ENCODE measurements at regions not wholly inside any gene's neighbourhood (a gene's known extent, or its start where the extent isn't known, plus 50 kb on each side); places are given as distances from the start of the nearest gene placed in this dataset.

DNA sequence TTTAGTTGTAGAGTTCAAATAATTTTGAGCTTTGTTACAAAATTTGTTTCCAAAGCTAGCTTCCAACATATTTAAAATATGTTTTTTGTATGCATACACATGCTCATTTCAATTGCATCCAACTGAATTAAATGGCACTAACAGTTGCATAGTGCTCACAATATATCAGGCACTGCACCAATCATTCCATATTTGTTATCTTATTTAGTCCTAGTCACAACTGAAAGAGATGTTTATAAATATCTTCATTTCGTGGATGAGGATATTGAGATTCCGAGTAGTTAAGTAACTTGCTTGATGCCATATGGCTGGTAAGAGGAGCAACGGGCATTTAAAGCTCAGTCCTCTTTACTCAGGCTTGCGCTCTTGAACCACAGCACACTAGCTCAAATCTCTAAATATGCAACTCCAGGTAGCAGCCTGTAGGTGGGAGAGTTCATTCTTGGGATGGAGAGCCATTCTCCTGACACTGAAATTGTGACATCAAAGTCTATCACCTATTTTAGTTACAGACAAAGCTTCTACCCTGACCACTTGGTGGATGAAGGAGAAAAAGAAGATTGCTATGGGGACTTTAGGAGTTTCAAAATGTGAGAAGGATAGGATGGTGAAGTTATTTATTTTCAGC is 118.0 kb upstream of the CA10 start:
- DNase-seq (ENCODE audit: low read depth in 2 of 3, low spot score in 1 of 3): no peak

DNA sequence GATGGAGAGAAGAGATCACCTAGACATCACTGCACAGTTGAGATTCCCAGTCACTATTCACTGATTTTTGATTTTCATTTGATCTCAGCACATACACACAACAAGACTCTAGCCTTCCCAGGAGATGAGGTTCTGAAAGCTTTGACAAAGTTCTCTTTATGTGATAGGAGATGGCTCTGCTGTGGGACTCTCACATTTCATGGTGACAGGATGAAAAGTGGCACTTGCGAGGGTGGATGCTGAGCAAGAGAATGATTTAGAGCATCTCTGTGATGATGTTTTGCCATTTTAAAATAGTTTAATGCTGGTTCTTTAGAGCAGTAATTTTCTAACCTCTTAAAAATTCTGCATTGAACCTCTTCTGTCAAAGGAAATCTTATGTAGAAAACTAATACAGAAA is 113.3 kb upstream of the CA10 start:
- no peak for DNase-seq (ENCODE audit: low read depth in 2 of 3, low spot score in 1 of 3)

DNA sequence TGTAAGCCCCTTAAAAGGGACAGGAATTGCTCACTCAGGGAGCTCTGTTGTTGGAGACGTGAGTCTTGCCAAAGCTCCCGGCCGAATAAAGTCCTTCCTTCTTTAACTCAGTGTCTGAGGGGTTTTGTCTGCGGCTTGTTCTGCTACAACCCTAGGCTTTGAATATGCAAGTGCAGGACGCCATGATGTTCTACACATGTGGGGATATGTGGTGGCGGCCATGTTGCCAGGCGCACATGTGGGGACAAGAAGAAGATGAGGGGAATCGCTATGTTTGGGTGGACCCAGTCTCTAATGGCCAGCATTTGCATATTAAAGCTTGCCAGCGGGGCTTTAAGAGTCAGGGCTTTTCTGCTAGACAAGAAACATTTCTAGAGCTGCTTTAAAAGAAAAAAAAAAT is 96.8 kb upstream of the CA10 start:
- DNase-seq (ENCODE audit: low read depth in 2 of 3, low spot score in 1 of 3): no peak

DNA sequence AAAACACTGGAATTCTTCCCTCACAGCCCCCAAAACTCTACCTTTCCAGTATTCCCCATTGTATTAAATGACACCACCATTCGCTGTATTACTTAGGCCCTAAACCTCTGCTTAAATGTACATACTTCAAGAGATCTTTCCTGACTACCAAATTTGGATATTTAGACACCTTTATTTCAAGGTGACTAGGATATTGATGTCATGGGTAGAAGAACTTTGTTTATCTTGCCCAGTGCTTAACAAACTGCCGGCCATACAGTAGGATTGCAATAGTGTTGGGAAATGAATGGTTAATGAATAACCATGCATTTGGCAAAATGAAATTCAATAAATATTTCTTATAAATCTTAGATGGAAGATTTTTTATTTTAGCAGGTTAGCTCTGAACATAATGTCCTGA is 86.2 kb upstream of the CA10 start:
- no peak for DNase-seq (ENCODE audit: low read depth in 2 of 3, low spot score in 1 of 3)

DNA sequence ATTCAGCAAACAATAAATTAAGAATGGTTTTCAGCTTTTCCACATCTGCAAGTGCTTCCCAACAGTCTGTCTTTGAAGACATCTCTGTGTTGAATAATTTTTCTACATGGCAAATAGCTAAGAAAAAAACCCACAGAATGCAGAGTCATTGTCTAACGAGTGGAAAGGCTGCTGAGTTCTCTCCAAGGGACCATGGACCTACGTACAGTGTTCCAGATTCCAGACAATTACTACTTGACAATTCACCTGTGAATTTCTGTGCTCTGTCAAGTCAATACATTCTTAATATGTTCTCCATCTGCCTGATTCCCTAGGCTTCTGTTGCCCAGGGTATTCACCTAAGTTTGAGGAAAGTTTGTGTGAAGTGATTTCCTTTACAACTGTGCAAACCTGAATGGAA is 83.8 kb upstream of the CA10 start:
- no peak for DNase-seq (ENCODE audit: low read depth in 2 of 3, low spot score in 1 of 3)

DNA sequence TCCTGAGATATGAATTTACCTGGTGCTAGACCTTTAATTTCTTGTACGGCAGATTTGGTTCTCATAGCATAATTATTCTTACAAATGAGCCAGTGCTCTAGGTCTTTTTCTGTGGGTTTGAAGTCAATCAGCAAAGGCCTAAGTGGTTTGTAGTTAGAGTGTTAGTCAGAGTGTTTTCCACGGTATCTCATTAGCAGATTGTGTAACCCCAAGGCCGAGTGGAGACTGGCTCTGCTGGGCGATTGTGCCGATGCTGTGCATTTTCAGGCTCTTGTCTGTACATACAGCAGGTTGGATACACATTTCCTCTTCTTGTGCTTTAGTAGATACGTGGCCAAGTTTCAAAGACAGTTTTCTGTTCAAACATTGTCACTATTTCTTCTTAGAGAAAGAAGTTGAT is 78.6 kb upstream of the CA10 start:
- no peak for DNase-seq (ENCODE audit: low read depth in 2 of 3, low spot score in 1 of 3)

DNA sequence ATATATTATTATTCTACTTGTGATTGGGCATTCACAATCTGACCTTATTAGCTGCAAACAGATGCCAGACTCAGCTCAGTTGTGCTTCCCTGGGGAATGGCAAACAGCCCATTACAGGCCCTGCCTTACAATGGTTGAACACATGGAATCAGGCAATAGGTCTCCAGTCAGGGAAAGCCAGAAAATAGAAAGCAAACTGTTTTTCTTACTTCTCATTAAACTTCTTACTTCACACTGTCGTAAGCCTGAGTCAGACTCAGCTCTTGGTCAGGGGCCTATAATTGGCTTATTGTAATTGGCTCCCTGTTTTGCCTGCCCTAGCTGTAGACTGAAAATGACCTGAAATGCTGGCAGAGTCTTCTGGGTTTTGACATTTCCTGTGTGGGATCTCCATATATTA is 77.0 kb upstream of the CA10 start:
- DNase-seq (ENCODE audit: low read depth in 2 of 3, low spot score in 1 of 3): no peak

DNA sequence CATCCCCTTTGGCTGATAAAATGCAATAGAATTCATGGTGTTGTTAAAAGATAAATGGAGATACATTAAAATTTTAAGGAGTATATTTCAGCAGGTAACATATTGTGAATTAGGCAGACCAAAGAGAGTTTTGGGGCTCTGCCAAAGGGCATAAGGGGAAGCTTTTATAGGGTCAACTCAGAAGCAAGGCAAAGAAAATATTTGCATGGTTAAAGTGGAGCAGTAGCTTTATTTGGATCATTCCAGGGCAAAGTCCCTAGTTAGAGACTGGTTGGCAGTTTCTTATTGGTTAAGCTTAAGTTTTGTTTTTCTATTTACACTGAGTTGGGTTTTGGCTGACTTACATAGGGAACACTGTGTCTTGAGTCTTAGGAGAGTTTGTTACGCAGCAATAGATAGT is 75.1 kb upstream of the CA10 start:
- no peak for DNase-seq (ENCODE audit: low read depth in 2 of 3, low spot score in 1 of 3)

DNA sequence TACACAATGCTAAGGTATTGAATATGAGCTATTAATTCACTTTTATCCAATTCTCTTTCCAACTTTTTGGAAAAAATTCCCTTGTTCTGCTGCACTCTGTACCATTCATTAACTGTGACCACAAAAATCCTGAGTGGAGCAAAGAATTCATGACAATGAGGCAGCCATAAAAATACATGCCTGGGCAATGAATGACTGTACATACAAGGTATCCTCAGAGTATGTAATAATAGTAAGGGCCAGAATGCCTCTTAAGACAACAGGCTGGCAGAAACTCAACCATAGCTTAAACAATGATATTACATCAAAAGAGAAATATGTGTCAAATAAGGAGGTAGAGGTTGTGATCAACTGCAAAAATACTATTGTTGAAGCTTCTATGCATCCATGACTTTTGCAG is 74.7 kb upstream of the CA10 start:
- no peak for DNase-seq (ENCODE audit: low read depth in 2 of 3, low spot score in 1 of 3)

DNA sequence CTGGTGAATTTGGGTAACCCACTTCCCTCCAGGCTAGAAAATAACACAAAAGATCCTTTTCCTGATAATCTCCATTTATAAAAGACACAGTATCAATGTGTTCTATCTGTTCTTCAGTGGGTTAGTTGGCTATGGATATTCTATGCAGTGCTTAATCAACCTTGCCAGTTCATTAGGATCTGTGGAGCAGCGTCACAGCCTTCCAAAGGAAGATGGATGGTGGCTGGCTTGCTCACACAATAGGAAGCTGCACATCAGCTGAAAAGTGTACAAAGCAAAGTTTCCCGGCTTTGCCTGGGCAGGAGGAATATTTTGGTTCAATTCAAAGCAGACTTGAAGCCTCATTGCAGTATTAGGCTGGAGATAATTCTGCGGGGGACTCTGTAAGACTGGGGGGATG is 70.3 kb upstream of the CA10 start:
- no peak for DNase-seq (ENCODE audit: low read depth in 2 of 3, low spot score in 1 of 3)

DNA sequence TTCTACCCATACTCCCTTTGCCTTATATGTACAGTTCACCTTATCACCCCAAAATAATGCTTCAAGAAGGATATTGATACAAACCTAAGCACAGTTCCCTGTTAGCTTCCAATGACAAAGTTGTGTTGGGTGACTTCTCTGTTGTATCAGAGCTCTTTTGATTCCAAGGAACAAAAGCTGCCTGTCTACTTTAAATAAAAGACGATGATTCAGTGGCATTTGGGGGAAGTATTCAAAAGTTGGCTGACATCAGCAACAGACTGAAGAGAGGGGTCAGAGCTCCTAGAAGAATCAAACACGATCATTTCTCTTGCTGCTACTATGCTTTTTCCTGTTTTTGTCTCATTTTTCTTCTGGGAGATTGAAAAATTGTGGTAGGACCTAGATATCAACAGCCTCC is 69.4 kb upstream of the CA10 start:
- DNase-seq (ENCODE audit: low read depth in 2 of 3, low spot score in 1 of 3): no peak

DNA sequence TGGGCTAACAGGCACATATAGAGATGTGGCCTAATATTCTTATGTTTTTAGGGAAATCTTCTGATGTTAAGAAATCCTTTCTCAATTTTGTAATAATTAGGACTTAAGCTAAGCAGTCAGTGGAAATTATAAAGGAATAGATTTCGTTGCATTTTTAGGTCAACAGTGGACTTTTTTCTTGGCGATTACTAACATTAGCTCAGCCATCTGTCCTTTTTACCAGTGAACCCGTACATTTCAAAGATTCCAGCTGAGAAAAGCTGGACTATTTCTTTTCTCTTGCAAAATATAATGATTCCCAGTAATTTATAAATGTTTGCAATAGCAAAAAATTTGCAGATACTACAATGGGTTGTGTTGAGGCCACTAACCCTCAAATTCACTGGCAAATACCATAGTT is 54.9 kb upstream of the CA10 start:
- DNase-seq (ENCODE audit: low read depth in 2 of 3, low spot score in 1 of 3): no peak

DNA sequence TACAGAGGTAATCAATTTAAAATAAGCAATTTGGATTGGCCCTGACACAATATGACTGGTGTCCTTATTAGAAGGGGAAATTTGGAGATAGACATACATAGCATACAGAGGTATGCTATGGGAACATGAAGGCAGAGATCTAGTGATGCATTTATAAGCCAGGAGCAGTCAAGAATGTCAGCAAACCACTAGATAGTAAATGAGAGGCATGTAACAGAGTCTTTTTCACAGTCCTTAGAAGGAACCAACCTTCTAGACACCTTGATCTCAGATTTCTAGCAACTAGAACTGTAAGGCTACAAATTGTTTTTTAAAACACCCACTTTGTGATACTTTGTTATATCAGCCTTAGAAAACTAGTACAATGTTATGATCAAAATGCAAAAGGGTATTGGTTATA is 54.3 kb upstream of the CA10 start:
- DNase-seq (ENCODE audit: low read depth in 2 of 3, low spot score in 1 of 3): no peak

DNA sequence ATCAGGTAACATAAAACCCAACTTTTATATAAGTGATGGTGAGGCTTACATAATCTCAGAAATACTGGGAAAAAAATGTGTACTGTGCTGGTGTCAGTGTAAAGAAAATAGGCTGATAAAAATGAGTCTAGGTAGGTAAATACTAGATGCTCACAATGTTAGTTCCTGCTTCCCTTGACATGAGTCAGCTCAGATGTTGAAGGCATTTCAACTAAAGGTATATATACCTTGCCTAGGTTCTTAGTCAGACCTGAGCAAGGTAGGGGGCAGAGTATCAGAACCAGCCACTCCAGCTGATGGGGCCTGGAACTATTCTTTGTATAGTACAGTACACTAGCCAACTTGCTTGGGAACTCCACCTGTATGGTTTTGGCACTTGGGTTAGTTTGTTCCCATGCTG is 51.0 kb upstream of the CA10 start:
- no peak for DNase-seq (ENCODE audit: low read depth in 2 of 3, low spot score in 1 of 3)

Data from stimulated activated CD4-positive, alpha-beta T cell treated with anti-CD3 and anti-CD28 coated beads, Interleukin-12 subunit alpha, Interleukin-12 subunit beta, amount 100 ng/mL, for 48 hours (primary cell).